GM12891 (cell line): ENCODE measurements at regions not wholly inside any gene's neighbourhood (a gene's known extent, or its start where the extent isn't known, plus 50 kb on each side); places are given as distances from the start of the nearest gene placed in this dataset.

Experiments used
- PAX5 ChIP-seq: IDR thresholded peaks from 2 replicates; pipeline ENCODE4 v1.6.1; 2011; ENCODE audit warnings: low read length, moderate library complexity, mild to moderate bottlenecking; ENCODE audit not compliant: insufficient read depth, severe bottlenecking
- POLR2A ChIP-seq: IDR thresholded peaks from 2 replicates; pipeline ENCODE4 v1.6.1; 2011; ENCODE audit warnings: low read depth, low read length, control low read depth
- POLR2AphosphoS5 ChIP-seq: IDR thresholded peaks from 2 replicates; pipeline ENCODE4 v1.6.1; 2011; ENCODE audit warnings: low read depth, low read length, control low read depth
- POU2F2 ChIP-seq: IDR thresholded peaks from 2 replicates; pipeline ENCODE4 v1.6.1; 2011; ENCODE audit warnings: low read depth, mild to moderate bottlenecking, control low read depth, low read length, moderate library complexity
- SPI1 ChIP-seq: IDR thresholded peaks from 2 replicates; pipeline ENCODE4 v1.6.1; 2011; ENCODE audit warnings: low read depth, low read length, control low read depth
- TAF1 ChIP-seq: IDR thresholded peaks from 2 replicates; pipeline ENCODE4 v1.6.1; 2011; ENCODE audit warnings: low read depth, low read length, control low read depth

DNA sequence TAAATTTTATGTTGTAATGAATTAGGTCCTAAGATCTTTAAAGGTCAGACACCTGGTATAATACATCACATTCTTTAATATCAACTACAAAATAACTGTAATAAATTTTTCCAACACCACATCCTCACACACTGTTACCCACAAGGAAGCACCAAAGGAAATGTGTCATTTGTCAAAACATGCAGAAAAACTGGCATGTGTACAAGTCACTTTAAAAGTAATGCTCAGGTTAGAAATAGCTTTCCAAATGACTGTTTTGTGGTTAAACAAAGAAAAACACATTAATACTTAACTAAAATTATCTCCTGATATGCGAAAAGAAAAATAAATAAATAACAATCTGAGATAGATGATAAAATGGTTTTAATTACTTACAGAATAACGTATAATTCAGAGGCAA, 74.7 kb downstream of the MZT1 start:
- TF ChIP-seq TAF1 (no peak), POLR2AphosphoS5 (no peak), POLR2A (no peak), PAX5 (no peak), POU2F2 (no peak), SPI1 (no peak)
